MCF 10A (cell line): ENCODE measurements at regions not wholly inside any gene's neighbourhood (a gene's known extent, or its start where the extent isn't known, plus 50 kb on each side); places are given as distances from the start of the nearest gene placed in this dataset.

Experiments used
- BruUV-seq: library from RNA; stranded (reverse); fragments of 400-500 nt; replicated peaks from 2 replicates; lab custom pipeline; 2021; lab: Mats Ljungman, UMichigan
- CTCF ChIA-PET: fragments of 300-600 bp; sonication (Branson Sonifier 250); formaldehyde crosslinking; extraction: SDS; loops from one replicate; lab custom pipeline; 2021; ENCODE audit warnings: antibody characterized with exemption, inconsistent platforms; lab: Yijun Ruan, JAX
- POLR2A ChIA-PET: fragments of 300-600, 350-650 bp; sonication (Branson Sonifier 250); formaldehyde crosslinking; extraction: SDS; loops from one replicate; lab custom pipeline; 2020; ENCODE audit warnings: antibody characterized with exemption, inconsistent platforms; lab: Yijun Ruan, JAX
- DNase-seq: peaks from one replicate; pipeline ENCODE4 v3.0.0-alpha.2; 2018; ENCODE audit not compliant: unreplicated experiment
- H3K27ac Mint-ChIP-seq: one replicate; pipeline ENCODE4 v1.8.0; 2022; ENCODE audit warnings: mild to moderate bottlenecking, low read depth, mixed read lengths; ENCODE audit not compliant: unreplicated experiment
- H3K27me3 Mint-ChIP-seq: one replicate; pipeline ENCODE4 v1.8.0; 2022; ENCODE audit warnings: mixed read lengths; ENCODE audit not compliant: insufficient read depth, unreplicated experiment
- H3K36me3 Mint-ChIP-seq: one replicate; pipeline ENCODE4 v1.8.0; 2022; ENCODE audit warnings: mild to moderate bottlenecking, moderate library complexity, mixed read lengths; ENCODE audit not compliant: insufficient read depth, unreplicated experiment
- H3K4me1 Mint-ChIP-seq: one replicate; pipeline ENCODE4 v1.8.0; 2022; ENCODE audit warnings: mixed read lengths; ENCODE audit not compliant: insufficient read depth, unreplicated experiment
- H3K4me3 Mint-ChIP-seq: one replicate; pipeline ENCODE4 v1.8.0; 2022; ENCODE audit warnings: mild to moderate bottlenecking, moderate library complexity, mixed read lengths; ENCODE audit not compliant: unreplicated experiment
- H3K9me3 Mint-ChIP-seq: one replicate; pipeline ENCODE4 v1.8.0; 2022; ENCODE audit warnings: mixed read lengths; ENCODE audit not compliant: unreplicated experiment
- intact Hi-C: fragments of 100-400 bp; cut with micrococcal nuclease; formaldehyde crosslinking; loops from 2 replicates; pipeline ENCODE4 v1.14.1; 2022
- TF ChIP-seq, protein P1 (sequence below): fragments of 200-600 bp; IDR thresholded peaks from one replicate; pipeline ENCODE4 v1.8.0; 2022; ENCODE audit warnings: antibody characterized with exemption, mild to moderate bottlenecking; ENCODE audit not compliant: unreplicated experiment

DNA sequence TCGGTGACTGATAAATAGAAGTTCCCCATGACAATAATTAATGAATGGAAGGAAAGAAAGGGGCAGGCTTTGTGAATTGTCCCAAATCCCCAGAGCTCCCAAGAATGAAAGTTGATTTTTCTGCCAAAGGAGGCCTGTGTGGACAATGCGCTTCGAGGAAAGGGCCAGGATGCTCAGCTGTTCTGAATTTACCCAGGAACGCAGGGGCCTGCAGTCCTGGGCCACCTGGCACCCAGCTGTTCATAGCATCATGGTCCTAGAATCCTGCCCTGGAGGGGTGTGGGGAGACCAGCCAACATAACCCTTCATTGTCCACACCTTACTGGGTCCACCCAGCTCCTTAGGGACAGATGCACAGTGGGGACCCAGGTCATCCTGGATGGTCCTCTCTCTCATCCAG lies 587.5 kb downstream of the BCL11B start:
- intact Hi-C loops: no loop called here
- no TSS peak for BruUV-seq
- Mint-ChIP-seq H3K27me3 (no peaks in the 10 kb centered on the region), H3K9me3 (no peaks in the 10 kb centered on the region), H3K4me3 (no peak overlapping the region), H3K4me1 (no peaks in the 10 kb centered on the region), H3K36me3 (no peaks in the 10 kb centered on the region), H3K27ac (no peak overlapping the region)
- ChIA-PET CTCF (interaction anchor here (0.6 kb wide), 1 partner anchor 48 kb away, joined by 4 read pairs; no protein-coding TSS in a partner anchor), POLR2A (no interaction called here)
- no peak for DNase-seq
- TF ChIP-seq, protein P1, sequence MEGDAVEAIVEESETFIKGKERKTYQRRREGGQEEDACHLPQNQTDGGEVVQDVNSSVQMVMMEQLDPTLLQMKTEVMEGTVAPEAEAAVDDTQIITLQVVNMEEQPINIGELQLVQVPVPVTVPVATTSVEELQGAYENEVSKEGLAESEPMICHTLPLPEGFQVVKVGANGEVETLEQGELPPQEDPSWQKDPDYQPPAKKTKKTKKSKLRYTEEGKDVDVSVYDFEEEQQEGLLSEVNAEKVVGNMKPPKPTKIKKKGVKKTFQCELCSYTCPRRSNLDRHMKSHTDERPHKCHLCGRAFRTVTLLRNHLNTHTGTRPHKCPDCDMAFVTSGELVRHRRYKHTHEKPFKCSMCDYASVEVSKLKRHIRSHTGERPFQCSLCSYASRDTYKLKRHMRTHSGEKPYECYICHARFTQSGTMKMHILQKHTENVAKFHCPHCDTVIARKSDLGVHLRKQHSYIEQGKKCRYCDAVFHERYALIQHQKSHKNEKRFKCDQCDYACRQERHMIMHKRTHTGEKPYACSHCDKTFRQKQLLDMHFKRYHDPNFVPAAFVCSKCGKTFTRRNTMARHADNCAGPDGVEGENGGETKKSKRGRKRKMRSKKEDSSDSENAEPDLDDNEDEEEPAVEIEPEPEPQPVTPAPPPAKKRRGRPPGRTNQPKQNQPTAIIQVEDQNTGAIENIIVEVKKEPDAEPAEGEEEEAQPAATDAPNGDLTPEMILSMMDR: no peak

DNA sequence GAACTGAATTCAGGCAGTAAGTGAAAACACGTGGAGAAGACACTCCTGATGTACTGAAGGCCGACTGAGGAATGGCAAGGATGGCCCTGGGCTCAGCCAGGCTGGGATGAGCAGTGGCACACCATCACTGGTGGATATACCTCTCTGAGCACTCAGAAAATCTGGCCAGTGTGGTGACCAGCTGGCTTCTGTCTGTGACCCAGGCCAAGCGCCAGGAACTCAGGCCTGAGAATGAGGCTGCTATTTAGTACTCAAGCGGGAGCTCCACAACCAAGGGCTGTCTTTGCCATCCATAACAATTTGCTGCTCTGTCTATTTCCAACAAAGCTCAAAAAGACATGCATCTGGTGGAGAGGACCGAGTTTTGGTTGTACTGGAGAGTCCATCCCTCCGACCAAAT lies 586.3 kb downstream of the BCL11B start:
- no peaks in the 10 kb centered on the region for H3K36me3 Mint-ChIP-seq
- DNase-seq: no peak
- no peak overlapping the region for H3K4me3 Mint-ChIP-seq
- POLR2A ChIA-PET: no interaction called here
- H3K4me1 Mint-ChIP-seq: no peaks in the 10 kb centered on the region
- no TSS peak for BruUV-seq
- TF ChIP-seq, protein P1: no peak
- H3K27me3 Mint-ChIP-seq: no peaks in the 10 kb centered on the region
- CTCF ChIA-PET: no interaction called here
- no peaks in the 10 kb centered on the region for H3K9me3 Mint-ChIP-seq
- no peak overlapping the region for H3K27ac Mint-ChIP-seq
- intact Hi-C loops: no loop called here

DNA sequence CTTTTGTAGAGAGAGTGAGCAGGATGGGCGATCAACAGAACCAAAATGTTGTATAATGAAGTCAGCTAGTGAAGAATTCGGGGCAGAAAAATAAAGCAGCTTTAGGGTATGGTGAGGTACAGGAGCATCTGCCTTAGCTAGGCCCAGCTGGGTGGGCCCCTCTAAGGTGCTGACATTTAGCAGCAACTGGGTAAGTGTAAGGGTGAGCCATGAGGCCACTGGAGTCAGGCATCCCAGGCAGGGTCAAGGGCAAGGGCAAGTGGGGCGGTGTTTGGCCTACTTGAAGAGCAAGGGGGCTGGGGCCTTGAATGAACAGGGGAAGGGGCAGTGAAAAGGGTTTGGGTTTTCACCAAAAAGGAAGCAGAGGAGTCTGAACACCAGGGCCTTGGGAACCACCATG lies 583.6 kb downstream of the BCL11B start:
- TF ChIP-seq, protein P1: no peak
- Mint-ChIP-seq H3K27ac (no peak overlapping the region), H3K27me3 (no peaks in the 10 kb centered on the region), H3K4me3 (no peak overlapping the region), H3K9me3 (no peaks in the 10 kb centered on the region), H3K4me1 (no peaks in the 10 kb centered on the region), H3K36me3 (no peaks in the 10 kb centered on the region)
- intact Hi-C loops: no loop called here
- ChIA-PET CTCF (no interaction called here), POLR2A (no interaction called here)
- no peak for DNase-seq
- no TSS peak for BruUV-seq

DNA sequence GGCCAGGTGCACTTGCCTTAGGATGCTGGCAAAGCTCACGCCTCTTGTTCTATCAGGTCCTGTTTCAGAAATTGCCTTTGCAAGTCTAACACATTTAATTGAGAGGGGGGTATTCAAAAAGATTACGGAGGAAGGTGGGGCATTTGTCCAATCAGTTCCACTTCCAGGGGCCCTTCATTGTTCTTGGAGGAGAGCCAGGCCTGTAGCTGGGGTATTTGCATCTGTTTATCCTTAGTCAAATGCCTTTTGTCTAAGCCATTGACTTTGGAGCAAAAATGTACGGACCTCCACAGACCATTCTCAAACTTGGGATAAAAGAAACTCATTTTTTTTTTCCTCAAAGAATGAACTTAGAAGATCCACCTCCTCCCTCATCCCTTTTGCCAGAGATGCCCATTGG lies 582.0 kb downstream of the BCL11B start:
- H3K4me1 Mint-ChIP-seq: no peaks in the 10 kb centered on the region
- no peaks in the 10 kb centered on the region for H3K9me3 Mint-ChIP-seq
- no peak overlapping the region for H3K4me3 Mint-ChIP-seq
- ChIA-PET CTCF (no interaction called here), POLR2A (no interaction called here)
- TF ChIP-seq, protein P1: no peak
- BruUV-seq: no TSS peak
- intact Hi-C loops: no loop called here
- H3K27ac Mint-ChIP-seq: no peak overlapping the region
- no peaks in the 10 kb centered on the region for H3K27me3 Mint-ChIP-seq
- no peak for DNase-seq
- no peaks in the 10 kb centered on the region for H3K36me3 Mint-ChIP-seq
